ENCODE measurements at regions not wholly inside any gene's neighbourhood (a gene's known extent, or its start where the extent isn't known, plus 50 kb on each side); places are given as distances from the start of the nearest gene placed in this dataset.
"Not testable (repeated sequence)": the region's sequence is repeated elsewhere in the genome, so short reads cannot be mapped to it uniquely, and the experiment has no call there.

- no peaks in the 10 kb centered on the region for H3K27me3 Mint-ChIP-seq (ENCODE audit: low read depth)
- DNase-seq (ENCODE audit: low spot score) (no peak), ATAC-seq (no peak)
- TF ChIP-seq RORB (CRISPR knock-in tag; IDR thresholded peaks at IDR 0.05) (no peak), GABPB1 (CRISPR knock-in tag; IDR thresholded peaks at IDR 0.05) (no peak), IRF1 (CRISPR knock-in tag; IDR thresholded peaks at IDR 0.05) (no peak), NR1H2 (CRISPR knock-in tag; IDR thresholded peaks at IDR 0.05) (no peak), ZNF263 (CRISPR knock-in tag; IDR thresholded peaks at IDR 0.05; ENCODE audit: low read depth) (no peak), PRRX2 (CRISPR knock-in tag; IDR thresholded peaks at IDR 0.05) (no peak), ZMAT4 (CRISPR knock-in tag; IDR thresholded peaks at IDR 0.05) (no peak), JAZF1 (CRISPR knock-in tag; IDR thresholded peaks at IDR 0.05) (no peak), ERG (CRISPR knock-in tag; IDR thresholded peaks at IDR 0.05) (no peak)
- TF ChIP-seq, protein P1, sequence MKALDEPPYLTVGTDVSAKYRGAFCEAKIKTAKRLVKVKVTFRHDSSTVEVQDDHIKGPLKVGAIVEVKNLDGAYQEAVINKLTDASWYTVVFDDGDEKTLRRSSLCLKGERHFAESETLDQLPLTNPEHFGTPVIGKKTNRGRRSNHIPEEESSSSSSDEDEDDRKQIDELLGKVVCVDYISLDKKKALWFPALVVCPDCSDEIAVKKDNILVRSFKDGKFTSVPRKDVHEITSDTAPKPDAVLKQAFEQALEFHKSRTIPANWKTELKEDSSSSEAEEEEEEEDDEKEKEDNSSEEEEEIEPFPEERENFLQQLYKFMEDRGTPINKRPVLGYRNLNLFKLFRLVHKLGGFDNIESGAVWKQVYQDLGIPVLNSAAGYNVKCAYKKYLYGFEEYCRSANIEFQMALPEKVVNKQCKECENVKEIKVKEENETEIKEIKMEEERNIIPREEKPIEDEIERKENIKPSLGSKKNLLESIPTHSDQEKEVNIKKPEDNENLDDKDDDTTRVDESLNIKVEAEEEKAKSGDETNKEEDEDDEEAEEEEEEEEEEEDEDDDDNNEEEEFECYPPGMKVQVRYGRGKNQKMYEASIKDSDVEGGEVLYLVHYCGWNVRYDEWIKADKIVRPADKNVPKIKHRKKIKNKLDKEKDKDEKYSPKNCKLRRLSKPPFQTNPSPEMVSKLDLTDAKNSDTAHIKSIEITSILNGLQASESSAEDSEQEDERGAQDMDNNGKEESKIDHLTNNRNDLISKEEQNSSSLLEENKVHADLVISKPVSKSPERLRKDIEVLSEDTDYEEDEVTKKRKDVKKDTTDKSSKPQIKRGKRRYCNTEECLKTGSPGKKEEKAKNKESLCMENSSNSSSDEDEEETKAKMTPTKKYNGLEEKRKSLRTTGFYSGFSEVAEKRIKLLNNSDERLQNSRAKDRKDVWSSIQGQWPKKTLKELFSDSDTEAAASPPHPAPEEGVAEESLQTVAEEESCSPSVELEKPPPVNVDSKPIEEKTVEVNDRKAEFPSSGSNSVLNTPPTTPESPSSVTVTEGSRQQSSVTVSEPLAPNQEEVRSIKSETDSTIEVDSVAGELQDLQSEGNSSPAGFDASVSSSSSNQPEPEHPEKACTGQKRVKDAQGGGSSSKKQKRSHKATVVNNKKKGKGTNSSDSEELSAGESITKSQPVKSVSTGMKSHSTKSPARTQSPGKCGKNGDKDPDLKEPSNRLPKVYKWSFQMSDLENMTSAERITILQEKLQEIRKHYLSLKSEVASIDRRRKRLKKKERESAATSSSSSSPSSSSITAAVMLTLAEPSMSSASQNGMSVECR (CRISPR knock-in tag; IDR thresholded peaks at IDR 0.05; ENCODE audit: borderline replicate concordance): no peak
- TF ChIP-seq, protein P2, sequence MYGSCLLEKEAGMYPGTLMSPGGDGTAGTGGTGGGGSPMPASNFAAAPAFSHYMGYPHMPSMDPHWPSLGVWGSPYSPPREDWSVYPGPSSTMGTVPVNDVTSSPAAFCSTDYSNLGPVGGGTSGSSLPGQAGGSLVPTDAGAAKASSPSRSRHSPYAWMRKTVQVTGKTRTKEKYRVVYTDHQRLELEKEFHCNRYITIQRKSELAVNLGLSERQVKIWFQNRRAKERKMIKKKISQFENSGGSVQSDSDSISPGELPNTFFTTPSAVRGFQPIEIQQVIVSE (CRISPR knock-in tag; IDR thresholded peaks at IDR 0.05; ENCODE audit: borderline replicate concordance): no peak
- TF ChIP-seq, protein P3, sequence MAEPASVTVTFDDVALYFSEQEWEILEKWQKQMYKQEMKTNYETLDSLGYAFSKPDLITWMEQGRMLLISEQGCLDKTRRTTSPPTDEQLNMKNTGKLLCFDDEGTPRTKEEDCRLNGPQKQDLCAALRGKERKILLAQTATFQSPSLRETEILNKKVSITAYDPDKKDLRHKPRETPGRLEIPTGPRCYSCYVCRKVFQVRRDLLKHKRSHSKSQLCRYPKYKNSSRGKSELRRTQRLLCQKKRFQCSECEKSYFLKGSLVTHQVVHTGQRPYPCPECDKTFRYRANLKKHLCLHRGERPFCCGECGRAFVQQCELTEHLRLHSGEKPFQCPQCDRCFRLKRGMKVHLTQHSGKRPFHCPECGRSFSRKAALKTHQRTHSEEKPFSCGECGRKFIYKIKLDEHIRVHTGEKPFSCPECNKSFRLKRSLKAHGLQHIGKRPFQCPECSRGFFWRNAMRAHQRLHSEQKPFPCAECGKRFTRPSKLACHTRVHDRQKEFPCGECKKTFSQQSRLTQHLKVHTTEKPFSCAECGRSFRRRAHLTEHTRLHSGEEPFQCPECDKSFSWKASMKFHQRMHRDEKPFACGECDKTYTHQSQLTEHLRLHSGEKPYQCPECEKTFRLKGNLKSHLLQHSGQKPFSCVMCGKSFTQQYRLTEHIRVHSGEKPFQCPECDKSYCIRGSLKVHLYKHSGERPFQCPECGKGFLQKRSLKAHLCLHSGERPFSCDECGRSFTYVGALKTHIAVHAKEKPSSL (CRISPR knock-in tag; conservative IDR thresholded peaks at IDR 0.05): no peak
- TF ChIP-seq, protein P4, sequence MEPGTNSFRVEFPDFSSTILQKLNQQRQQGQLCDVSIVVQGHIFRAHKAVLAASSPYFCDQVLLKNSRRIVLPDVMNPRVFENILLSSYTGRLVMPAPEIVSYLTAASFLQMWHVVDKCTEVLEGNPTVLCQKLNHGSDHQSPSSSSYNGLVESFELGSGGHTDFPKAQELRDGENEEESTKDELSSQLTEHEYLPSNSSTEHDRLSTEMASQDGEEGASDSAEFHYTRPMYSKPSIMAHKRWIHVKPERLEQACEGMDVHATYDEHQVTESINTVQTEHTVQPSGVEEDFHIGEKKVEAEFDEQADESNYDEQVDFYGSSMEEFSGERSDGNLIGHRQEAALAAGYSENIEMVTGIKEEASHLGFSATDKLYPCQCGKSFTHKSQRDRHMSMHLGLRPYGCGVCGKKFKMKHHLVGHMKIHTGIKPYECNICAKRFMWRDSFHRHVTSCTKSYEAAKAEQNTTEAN (CRISPR knock-in tag; IDR thresholded peaks at IDR 0.05): no peak
- H3K4me1 Mint-ChIP-seq: peaks cover 7% of the 10 kb centered on the region
- POLR2A ChIA-PET: no interaction called here
- H3K4me3 Mint-ChIP-seq: no peak overlapping the region
- H3K36me3 Mint-ChIP-seq: peaks cover 4% of the 10 kb centered on the region; the same call in 1 of the 2 replicates
- peaks cover 10% of the 10 kb centered on the region for H3K9me3 Mint-ChIP-seq
- no peak overlapping the region for H3K27ac Mint-ChIP-seq
- CTCF ChIA-PET: no interaction called here
Observed at GRCh38 chr17:14724770-14725169, 423.9 kb downstream of the HS3ST3B1 start.

DNA sequence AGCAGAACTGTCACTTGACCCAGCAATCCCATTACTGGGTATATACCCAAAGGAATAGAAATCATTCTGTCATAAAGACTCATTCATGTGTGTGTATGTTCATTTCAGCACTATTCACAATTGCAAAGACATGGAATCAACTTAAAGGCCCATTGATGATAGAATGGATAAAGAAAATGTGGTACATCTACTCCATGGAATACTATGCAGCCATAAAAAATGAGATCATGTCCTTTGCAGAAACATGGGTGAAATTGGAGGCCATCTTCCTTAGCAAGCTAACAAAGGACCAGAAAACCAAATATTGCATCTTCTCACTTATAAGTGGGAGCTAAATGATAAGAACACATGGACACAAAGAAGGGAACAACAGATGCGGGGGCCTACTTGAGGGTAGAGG, 422.5 kb downstream of the HS3ST3B1 start:
- H3K27ac Mint-ChIP-seq; H3K4me3 Mint-ChIP-seq; ATAC-seq; CTCF ChIA-PET; H3K9me3 Mint-ChIP-seq; H3K4me1 Mint-ChIP-seq; H3K27me3 Mint-ChIP-seq (ENCODE audit: low read depth); H3K36me3 Mint-ChIP-seq; DNase-seq (ENCODE audit: low spot score): not testable (repeated sequence)
- POLR2A ChIA-PET: interaction anchor here (0.7 kb wide), 1 partner anchor 77 kb away, joined by 3 read pairs; no protein-coding TSS in a partner anchor

All from WTC11 (cell line).